ENCODE measurements at regions not wholly inside any gene's neighbourhood (a gene's known extent, or its start where the extent isn't known, plus 50 kb on each side); places are given as distances from the start of the nearest gene placed in this dataset.

GRCh38 chr4:123575291-123575690 lies 178.7 kb downstream of the SPRY1 start:
- no peak for DNase-seq

- DNase-seq: no peak
Observed at GRCh38 chr4:123577225-123577906, 180.8 kb downstream of the SPRY1 start.

DNA sequence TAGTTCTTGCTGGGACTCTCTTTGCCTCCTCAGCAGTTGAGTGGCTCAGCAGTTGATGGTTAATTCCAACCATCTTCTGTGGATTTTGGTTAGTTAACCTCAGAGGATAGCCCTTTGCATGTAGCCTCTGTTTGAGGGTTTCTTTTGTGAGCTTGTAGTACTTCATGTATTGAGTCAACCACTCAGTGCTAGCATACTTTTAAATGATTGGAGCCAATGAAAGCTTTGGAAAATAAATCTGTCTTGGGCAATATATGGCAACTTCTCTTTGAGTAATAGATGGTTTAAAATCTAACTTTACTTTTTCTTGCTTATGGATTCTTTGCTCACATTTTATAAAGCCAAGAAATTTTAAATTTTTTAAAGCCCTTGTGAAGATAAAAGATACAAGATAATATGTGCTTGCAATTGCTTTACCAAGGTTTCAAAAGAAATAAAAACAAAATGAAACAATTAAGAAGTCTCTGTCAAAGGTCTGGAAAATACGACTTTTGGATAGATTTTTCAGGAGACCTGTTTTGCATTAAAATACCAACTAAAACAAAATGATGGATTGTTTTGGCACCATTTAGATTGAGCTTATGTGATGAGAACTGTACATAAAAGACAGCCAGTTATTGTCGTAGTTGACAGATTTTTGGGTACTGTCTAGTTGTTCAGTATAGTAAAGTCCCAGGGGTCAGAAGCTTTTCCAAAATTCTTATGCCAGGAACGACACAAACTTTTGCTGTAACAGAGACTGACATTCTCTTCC lies 181.9 kb downstream of the SPRY1 start:
- DNase-seq: no peak

DNA sequence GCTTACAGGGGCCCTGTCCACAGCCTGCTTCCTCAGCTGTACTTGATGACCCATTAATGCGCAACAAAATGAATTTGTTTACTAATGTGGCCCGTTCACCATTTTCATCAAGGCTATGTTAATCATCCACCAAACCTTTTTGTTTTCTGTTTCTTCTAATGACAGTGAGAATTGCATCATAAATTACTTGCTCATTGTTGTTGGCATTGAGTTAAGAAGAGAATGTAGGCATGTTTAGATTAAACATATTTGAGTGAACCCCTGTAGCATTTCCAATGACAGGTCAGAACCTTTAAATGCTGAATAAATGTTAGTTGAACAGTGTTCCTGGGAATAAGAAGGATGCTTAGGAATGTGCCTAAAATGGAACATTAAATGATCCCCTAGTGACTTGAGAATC lies 183.4 kb downstream of the SPRY1 start:
- no peak for DNase-seq

- DNase-seq: no peak
Observed at GRCh38 chr4:123580981-123581664, 184.5 kb downstream of the SPRY1 start.

DNA sequence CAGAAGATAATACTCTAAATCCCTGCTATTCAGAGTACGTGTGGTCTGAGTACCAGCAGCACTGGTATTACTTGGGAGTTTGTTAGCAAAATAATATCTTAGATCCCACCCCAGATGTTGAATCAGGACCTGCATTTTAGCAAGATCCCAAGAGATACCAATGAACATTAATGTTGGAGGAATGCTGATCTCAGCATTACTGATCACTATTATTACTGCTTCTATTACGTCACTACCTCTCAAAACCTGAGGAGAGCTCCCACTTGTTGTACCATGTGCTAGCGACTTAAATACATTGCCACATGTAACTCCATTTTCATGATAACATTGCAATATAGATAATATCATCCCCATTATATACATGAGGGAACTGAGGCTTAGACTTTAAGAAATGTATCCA lies 185.2 kb downstream of the SPRY1 start:
- no peak for DNase-seq

DNA sequence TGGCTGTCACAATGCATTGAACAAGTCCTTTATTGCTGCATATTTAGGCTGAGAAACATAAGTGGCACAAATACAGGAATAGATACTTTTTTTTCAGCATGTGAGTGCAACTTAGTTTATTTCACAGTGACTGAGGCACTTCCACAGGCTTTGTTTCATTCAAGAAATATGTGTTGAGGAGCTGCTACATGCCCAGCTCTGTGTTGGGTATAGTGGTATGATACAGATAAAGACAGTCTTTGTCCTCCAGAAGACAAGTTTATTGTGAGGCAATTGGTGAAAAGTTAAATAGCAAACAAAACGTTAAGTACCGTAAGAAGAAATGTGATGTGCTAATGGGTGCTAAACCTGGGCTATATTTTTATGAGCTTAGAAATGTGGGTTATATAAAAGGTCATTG lies 186.4 kb downstream of the SPRY1 start:
- DNase-seq: no peak

DNA sequence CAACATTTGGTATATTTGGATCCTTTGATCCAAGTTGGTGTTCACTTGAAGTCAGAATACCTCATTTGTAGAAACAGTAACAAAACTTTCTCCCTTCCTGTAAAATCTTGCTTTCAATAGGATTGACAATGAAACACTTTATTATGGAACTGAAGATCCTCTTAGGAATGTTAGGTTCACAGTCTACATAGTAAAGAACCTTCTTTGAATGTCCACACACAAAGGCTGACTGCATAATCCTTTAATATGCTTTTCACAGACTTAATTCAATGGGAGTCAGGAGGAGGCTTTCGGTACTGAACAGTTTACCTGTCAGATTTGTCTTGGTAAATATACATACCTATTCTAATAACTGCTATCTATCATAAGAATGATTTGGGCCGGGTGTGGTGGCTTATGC lies 188.5 kb downstream of the SPRY1 start:
- DNase-seq: no peak

DNA sequence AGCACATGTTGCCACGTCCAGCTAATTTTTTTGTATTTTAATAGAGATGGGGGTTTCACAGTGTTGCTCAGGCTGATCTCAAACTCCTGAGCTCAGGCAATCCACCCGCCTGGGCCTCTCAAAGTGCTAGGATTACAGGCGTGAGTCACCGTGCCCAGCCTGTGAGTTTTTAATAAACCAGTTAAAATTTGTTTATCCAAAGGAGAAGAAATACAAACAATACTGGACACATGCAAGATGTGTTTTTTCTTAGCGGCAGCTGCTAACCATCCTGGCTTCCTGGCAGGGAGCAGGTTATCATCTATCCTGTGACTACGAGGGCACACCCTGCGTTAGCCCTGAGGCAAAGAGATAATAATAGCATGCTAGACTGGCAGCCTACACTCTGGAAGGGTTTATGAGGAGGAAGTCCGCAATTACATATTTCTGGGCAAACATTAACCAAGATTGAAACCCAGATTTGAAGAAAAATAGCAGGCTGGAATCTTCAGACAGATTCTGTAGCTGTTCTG lies 191.4 kb downstream of the SPRY1 start:
- peak; percentile 66 for DNase-seq

GRCh38 chr4:123588631-123589241 lies 192.1 kb downstream of the SPRY1 start:
- DNase-seq: peak; percentile 51

DNA sequence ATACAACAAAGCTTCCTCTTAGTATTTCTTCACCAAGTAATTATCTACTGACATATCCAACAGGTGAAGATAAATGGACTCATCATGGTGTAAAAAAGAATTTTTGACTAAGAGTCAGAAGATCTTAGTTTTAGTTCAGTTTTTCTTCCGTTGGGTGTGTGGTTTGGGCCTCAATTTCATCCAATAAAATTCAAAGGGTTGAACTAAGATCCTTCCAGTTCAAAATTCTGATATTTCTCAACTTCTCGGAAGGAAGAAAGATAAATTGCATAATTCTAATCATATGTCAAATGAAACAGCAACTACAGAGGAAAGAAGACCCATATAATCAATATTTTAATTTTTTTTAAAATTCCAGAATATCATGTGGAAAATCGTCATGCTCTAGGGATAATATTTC lies 192.7 kb downstream of the SPRY1 start:
- no peak for DNase-seq

- no peak for DNase-seq
Observed at GRCh38 chr4:123591875-123592274, 195.3 kb downstream of the SPRY1 start.

GRCh38 chr4:123593655-123594054 lies 197.1 kb downstream of the SPRY1 start:
- no peak for DNase-seq

- no peak for DNase-seq
Observed at GRCh38 chr4:123596805-123597204, 200.2 kb downstream of the SPRY1 start.

- no peak for DNase-seq
Observed at GRCh38 chr4:123597586-123597985, 201.0 kb downstream of the SPRY1 start.

DNA sequence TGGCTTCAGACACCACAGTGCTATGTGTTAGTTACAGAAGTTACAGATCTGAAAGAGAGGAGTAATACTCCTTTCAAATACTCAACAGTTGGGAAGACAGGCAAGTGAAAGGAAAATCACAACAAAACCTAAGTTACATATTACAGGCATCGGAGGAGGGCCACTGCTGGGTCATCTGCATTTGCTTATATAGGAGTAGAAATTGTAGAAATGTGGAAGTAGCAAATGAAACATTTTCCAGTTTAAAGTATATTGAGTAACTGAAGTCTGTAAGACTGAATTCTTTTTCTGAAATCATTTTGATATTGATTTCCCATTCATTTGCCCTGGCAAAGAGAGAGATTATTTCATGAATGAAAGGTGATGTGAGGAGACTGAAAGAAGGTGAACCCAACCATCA lies 201.7 kb downstream of the SPRY1 start:
- no peak for DNase-seq

- no peak for DNase-seq
Observed at GRCh38 chr4:123599061-123599919, 202.7 kb downstream of the SPRY1 start.

DNA sequence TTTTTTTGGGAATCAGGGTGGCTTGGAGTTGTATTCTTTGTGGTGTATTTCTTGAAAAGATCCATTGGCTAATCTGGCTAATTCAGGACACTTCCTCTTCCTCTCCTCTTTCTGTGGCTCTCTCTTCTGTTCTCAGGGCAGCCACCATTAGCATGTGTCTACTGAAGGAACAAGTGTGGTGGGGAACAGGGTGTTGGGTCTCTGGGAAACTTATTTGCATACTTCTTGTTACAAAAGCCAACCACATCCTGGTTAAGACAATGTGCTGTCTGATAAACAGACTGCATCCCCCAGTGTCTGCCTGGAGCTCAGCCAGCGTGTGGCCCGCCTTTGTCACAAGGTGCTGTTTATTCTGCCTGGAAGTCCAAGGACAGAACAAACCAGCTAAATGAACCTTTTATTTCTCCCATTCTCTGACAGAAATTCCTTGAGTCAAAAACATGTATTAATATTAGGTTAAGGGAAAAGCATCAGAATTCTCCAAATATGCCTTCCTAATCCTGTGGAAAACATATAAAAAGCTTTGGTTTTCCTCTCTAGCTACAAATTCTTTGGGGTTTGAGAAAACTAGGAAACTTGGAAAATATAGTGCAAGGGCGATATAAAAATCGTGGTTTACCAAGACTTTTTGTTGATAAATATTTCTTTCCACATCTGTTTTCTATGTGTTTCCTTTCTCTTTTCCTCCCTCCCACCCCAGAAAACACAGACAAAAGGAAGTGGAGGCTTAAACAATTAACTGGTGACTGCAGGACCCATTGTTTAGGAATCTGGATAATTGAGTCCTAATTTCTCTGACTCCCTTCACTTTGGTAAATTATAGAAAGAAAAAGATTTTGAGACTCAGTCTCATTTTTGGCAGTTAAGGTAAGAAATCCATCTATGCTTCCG lies 203.6 kb downstream of the SPRY1 start:
- peak; percentile 73 for DNase-seq

DNA sequence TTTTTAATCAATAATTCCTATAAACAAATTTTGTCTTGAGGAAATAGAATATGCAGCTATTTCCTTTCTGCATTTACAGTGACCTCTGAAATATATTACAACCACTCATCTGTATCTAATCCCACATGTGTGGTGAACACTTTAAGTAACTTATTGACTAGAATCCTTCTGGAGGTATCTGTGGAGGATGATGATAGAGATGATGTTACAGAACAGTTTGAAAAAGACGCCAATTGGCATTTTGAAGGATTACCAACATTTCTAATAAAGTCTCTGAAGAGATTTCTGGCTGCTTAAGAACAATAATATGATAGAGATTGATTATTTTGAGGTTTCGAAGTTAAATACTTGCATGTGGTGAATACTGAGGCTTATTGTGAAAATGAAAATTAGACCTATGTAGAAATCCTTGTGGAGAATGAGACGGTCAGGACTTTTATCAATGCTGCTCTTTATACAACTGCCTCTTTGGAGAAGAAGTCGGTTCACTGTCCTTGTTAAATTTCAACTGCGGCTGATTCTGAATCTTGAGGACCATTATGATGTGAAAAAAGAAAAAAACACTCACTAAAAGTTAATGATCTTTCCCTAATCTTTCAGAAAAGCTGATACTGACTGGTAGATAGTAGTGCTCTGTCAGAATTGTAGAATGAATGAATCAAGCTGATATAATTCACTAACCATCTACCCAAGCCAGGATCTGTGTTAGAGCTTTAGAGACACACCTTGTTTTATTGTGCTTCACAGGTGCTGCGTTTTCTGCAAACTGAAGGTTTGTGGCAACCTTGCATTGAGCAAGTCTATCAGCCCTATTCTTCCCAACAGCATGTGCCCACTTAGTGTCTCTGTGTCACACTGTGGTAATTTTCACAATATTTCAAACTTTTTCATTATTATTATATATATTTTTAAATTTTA lies 204.7 kb downstream of the SPRY1 start:
- DNase-seq: no peak

DNA sequence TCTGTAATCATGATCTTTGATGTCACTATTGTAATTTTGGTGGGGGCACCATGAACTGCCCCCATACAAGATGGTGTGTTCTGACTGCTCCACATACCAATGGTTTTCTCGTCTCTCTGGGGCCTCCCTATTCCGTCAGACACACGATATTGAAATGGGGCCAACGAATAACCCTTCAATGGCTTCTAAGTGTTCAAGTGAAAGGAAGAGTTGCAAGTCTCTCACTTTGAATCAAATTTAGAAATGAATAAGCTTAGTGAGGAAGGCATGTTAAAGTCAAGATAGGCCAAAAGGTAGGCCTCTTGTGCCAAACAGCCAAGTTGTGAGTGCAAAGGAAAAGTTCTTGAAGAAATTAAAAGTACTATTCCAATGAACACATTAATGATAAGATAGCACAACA lies 205.4 kb downstream of the SPRY1 start:
- no peak for DNase-seq
